ENCODE measurements at regions not wholly inside any gene's neighbourhood (a gene's known extent, or its start where the extent isn't known, plus 50 kb on each side); places are given as distances from the start of the nearest gene placed in this dataset.
A peak's percentile ranks its signal among the peaks of the same experiment; 100 is the strongest.

- peak in 2 of 3 experiments; percentile 36 to 39; a peak in 4 of 6 replicates for TF ChIP-seq CTCF (IDR thresholded peaks at IDR 0.05 in 2 of 3, conservative IDR thresholded peaks at IDR 0.05 in 1 of 3; ENCODE audit: borderline replicate concordance in 1 of 3, insufficient read depth in 1 of 3, low read depth in 2 of 3, low read length in 2 of 3)
- TF ChIP-seq EGR1 (IDR thresholded peaks at IDR 0.05; ENCODE audit: low read depth): no peak
Measured at GRCh38 chr13:99028890-99029289, 51.0 kb upstream of the DOCK9 start (continued).

- H3K27ac ChIP-seq (ENCODE audit: low read depth, low read length): no peak overlapping the region
- TF ChIP-seq REST (IDR thresholded peaks at IDR 0.05; ENCODE audit: low read depth) (no peak), MAX (IDR thresholded peaks at IDR 0.05) (no peak), ZNF274 (IDR thresholded peaks at IDR 0.05; ENCODE audit: low read depth, low read length) (no peak), SIN3A (IDR thresholded peaks at IDR 0.05; ENCODE audit: low read depth) (no peak), ZBTB33 (IDR thresholded peaks at IDR 0.05; ENCODE audit: extremely low read depth, insufficient replicate concordance, low read length) (no peak), JUND (IDR thresholded peaks at IDR 0.05) (no peak), EZH2 (IDR thresholded peaks at IDR 0.05) (no peak), CBX3 (IDR thresholded peaks at IDR 0.05; ENCODE audit: low read depth) (no peak), CEBPB (IDR thresholded peaks at IDR 0.05; ENCODE audit: low read depth) (no peak), CTCF (IDR thresholded peaks at IDR 0.05 in 2 of 3, conservative IDR thresholded peaks at IDR 0.05 in 1 of 3; ENCODE audit: borderline replicate concordance in 1 of 3, insufficient read depth in 1 of 3, low read depth in 2 of 3, low read length in 2 of 3) (no peak), POLR2A (IDR thresholded peaks at IDR 0.05; ENCODE audit: borderline replicate concordance, extremely low read depth, insufficient read depth, insufficient read length) (no peak), EGR1 (IDR thresholded peaks at IDR 0.05; ENCODE audit: low read depth) (no peak), ELF1 (IDR thresholded peaks at IDR 0.05; ENCODE audit: borderline replicate concordance, low read depth) (no peak), RAD21 (IDR thresholded peaks at IDR 0.05; ENCODE audit: low read depth) (no peak), FOSL1 (IDR thresholded peaks at IDR 0.05; ENCODE audit: low read depth) (no peak)
- ATAC-seq (no peak), DNase-seq (ENCODE audit: low read depth, low spot score) (no peak)
- no peak overlapping the region for H3K9ac ChIP-seq (ENCODE audit: low read length)
- H3K4me2 ChIP-seq (ENCODE audit: low read length): no peak overlapping the region
- H4K20me1 ChIP-seq (ENCODE audit: insufficient read depth): no peaks in the 10 kb centered on the region
- peaks cover 11 to 53% of the 10 kb centered on the region in 2 experiments for H3K4me1 ChIP-seq (ENCODE audit: control insufficient read depth in 1 of 2, insufficient read depth in 2 of 2, low read length in 2 of 2)
- POLR2A ChIA-PET: no interaction called here
- intact Hi-C loops (cut with micrococcal nuclease): no loop called here
- no TSS peak for BruUV-seq (replicated peaks)
- no peak overlapping the region for H2AFZ ChIP-seq (ENCODE audit: low read depth, low read length, poor library complexity, severe bottlenecking)
- no peaks in the 10 kb centered on the region for H3K36me3 ChIP-seq (ENCODE audit: control insufficient read depth in 1 of 2, insufficient read depth in 2 of 2, low read length in 2 of 2)
- CTCF ChIA-PET: no interaction called here
- H3K27me3 ChIP-seq (ENCODE audit: insufficient read depth, low read length): no peaks in the 10 kb centered on the region
- H3K79me2 ChIP-seq (ENCODE audit: insufficient read depth, low read length): peaks cover 3% of the 10 kb centered on the region; the same call in 1 of the 2 replicates
- RAD21 ChIA-PET (ENCODE audit: low non-redundant PET in 1 of 2, low total read pairs in 2 of 2, uncharacterized antibody in 2 of 2, unreplicated experiment in 2 of 2): no interaction called here
- H3K9me3 ChIP-seq (ENCODE audit: control insufficient read depth in 1 of 2, insufficient read depth in 1 of 2, low read depth in 1 of 2, low read length in 2 of 2): 0 out of 4 replicates have a peak, but pooled peaks cover 0 to 3% of the 10 kb centered on the region in 2 experiments
- H3K9me2 ChIP-seq (ENCODE audit: insufficient read depth): no peaks in the 10 kb centered on the region
- no peak overlapping the region for H3K4me3 ChIP-seq (replicated peaks in 1 of 2; ENCODE audit: low read depth in 1 of 2, low read length in 2 of 2)
Measured at GRCh38 chr13:99029576-99029975, 51.7 kb upstream of the DOCK9 start.

Measured in HCT116 (cell line).